Activated CD4-positive, alpha-beta T cell treated with anti-CD3 and anti-CD28 coated beads, Interleukin-2, amount 50 U/mL, for 1 hour (primary cell): ENCODE measurements at regions not wholly inside any gene's neighbourhood (a gene's known extent, or its start where the extent isn't known, plus 50 kb on each side); places are given as distances from the start of the nearest gene placed in this dataset.
"Not testable (repeated sequence)": the region's sequence is repeated elsewhere in the genome, so short reads cannot be mapped to it uniquely, and the experiment has no call there.

Source experiments
- DNase-seq: peaks from one replicate; pipeline ENCODE4 v3.0.0-alpha.2; 2020

DNA sequence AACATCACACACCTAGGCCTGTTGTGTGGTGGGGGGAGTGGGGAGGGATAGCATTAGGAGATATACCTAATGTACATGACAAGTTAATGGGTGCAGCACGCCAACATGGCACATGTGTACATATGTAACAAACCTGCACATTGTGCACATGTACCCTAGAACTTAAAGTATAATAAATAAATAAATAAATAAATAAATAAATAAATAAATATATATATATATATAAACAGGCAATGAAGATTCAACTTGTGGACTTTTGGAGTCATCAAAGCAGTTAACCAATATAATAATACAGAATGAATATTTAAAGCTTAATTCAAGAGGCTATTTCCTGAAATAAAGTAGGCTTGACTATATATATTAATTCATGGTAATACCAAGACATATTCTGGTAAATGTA, 167.0 kb downstream of the FOXD2 start:
- DNase-seq = not testable (repeated sequence)

DNA sequence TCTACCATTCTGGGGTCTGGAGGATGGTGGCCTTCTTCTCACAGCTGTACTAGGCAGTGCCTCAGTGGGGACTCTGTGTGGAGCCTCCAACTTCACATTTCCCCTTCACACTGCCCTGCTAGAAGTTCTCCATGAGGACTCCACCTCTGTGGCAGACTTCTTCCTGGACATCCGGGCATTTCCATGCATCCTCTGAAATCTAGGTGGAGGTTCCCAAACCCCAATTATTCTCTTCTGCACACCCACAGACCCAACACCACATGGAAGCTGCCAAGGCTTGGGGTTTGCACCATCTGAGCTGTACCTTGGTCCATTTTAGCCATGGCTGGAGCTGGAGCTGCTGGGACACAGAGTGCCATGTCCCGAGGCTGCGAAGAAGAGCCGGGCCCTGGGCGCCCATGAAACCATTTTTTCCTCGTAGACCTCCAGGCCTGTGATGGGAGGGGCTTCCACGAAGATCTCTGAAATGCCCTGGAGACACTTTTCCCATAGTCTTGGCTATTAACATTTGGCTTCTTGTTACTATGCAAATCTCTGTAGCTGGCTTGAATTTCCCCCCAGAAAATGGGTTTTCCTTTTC, 170.5 kb downstream of the FOXD2 start:
- DNase-seq = no peak

DNA sequence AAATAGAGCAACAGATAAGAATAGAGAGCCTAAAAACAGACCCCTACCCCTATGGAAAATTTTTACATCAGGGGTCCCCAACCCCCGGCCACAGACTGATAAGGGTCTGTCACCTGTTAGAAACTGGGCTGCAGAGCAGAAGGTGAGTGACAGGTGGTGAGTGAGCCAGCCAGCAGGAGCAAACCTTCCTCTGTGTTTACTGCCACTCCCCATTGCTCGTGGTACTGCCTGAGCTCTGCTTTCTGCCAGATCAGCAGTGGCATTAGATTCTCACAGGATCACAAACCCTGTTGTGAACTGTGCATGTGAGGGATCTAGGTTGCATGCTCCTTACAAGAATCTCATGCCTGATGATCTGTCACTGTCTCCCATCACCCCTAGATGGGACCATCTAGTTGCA, 174.1 kb downstream of the FOXD2 start:
- DNase-seq = no peak

DNA sequence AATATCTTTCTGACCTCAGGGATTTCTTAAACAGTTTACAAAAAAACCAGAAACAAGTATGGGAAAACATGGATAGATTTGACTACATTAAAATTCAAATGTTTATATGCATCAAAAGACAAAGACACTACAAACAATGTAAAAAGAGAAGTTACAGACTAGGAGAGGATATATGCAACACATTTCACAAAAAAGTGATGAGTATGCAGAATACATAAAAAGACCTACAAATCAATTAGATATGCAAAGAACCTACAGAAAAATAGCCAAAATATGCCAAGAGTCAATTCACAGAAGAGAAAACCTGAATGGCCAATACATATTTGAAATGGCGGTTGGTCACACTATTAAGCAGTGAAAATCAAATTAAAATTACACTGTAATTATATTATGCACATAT, 175.0 kb downstream of the FOXD2 start:
- no peak for DNase-seq

DNA sequence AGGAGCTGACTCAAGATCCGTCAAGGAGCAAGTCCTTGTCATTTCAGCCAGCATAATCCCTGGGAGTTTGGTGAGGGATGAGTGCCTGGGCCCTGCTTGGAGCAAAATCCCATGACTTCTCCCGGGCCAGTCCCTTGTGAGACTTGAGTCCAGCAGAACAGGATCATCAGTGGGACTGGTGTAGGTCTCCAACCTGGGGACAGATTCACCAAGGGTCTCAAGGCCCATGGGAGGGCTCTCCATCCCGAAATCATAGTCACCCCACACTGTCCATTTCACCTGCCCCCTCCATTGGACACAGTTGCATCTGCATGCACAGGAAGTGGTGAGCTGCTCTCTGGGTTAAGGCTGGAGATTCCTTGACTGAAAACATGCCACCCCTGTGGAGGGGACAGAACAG, 178.2 kb downstream of the FOXD2 start:
- no peak for DNase-seq

DNA sequence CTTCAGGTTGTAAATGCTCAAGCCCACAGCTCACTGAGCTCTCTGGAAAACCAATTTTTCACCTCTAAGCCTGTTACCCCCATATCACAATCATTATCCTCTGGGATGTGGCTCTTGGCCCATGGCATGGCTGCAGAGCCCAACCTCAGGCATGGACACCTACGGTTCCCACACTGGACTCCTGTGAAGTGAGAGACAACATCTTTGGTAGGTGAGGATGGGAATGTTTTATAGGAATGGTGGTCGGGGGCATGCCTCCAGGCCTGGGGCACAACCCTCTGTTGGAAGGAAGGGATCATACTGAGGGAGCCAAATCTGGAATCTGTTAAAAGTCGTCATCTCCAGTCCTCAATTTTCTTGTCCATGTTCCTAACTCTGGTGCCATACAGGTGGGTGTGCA, 179.1 kb downstream of the FOXD2 start:
- DNase-seq = no peak

DNA sequence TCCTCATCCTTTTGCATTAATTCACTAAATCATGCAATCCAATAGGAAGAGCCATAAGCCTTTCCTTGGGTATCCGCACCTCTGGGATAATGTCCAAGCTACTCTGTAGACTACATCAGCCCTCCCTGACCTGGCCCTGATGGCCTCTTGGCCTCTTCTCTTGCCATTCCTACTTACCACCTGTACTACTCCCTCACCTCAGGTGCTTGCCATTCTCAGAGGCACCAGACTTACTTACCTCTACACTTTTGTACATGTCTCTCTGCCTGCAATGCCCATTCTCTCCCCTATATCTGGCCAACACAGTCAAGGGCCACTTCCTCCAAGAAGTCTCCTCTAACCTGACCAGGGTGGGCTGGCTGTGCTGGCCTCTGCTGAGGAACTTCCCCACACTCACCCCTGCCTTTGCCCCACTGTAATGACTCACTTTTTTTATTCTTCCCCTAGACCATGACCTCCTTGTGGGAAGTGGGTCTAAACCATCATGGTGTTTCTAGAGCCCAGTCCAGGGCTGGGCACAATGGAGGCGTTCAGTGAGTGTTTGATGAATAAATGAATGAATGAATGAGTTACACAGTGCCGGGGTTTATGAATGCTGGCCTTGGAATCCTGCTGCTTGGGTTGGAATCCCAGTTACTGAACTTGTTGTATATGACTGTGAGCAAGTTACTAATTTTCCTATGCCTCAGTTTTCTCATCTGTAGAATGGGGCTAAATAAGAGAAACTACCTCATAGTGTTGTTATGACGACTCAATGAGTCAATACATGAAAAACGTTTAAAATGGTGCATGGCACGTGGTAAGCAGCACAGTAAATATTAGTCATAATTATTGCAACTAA, 179.8 kb downstream of the FOXD2 start:
- no peak for DNase-seq

DNA sequence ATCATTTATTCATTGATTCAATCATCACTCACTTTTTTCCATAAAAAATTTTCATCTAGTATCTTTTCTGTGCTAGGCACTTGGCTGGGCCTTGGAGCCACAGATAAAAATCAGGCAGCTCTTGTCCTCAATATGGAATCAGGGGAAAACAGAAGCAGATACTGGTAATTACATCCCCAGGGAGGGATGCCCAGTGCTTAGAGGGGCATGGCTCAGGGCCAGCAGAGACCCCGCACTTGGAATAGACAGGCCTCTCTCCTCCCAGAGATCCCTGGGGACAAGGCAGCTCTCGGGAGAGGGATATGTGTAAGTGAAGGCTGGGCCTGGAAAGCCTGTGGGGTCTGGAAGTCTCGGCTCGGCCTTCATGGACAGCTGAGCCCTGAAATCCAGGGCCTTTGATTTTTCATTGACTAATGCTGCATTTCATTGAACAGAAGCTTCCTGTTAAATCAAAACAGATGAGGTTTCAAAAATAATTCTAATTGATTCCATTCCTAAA, 180.4 kb downstream of the FOXD2 start:
- no peak for DNase-seq

DNA sequence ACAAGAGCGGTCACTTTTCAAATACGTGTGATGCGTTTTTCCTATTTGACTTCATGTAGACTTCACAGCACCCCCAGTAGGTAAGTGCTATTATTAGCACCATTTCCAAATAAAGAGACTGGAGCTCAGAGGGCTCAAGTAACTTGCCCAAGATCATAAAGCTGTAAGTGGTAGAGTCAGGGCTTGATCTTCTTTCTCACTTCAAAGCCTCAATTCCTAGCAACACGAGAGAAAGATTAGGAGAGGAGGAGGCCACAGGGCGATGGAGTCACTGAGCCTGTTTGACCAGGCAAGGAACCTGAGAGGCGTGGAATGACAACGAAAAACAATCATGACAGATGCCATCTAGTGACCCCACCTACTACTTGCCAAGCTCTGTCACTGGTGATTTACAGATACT, 181.0 kb downstream of the FOXD2 start:
- no peak for DNase-seq

DNA sequence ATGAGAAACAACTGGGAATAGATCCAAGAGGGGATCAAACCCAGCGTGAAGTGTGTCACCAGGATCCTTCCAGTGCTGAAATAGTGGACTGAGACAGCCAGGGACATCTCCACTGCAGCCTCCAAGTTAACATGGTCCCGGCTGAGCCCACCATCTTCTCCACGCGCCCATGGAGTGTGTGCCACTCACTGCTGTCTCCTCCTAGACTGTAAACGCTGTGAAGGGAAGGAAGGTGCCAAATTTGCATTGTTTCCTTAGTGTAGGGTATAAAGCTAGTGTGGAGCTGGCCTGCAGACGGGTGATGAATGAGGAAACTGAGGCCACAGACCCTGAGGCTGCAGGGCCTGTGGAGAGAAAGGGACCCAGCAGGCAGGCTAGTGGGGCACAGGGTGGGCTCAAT, 183.6 kb downstream of the FOXD2 start:
- no peak for DNase-seq

DNA sequence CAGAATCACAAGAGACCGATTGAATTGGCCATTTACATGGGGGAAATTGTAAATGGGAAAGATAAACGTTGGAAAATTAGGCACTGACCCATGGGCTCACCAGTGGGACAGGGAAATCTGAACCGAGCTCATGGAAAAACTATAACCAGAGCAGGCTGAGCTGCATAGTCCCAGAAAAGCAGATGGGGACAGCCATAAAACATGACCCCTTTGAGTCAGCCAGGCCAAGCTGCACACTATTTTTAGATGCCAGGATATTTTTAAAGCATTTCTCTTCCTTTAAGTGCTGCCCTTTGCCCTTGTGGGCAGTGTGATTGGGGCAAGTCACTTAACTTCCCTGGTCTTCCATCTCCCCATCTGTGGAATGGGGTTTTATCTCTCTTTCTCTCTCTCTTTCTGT, 184.1 kb downstream of the FOXD2 start:
- DNase-seq = no peak

DNA sequence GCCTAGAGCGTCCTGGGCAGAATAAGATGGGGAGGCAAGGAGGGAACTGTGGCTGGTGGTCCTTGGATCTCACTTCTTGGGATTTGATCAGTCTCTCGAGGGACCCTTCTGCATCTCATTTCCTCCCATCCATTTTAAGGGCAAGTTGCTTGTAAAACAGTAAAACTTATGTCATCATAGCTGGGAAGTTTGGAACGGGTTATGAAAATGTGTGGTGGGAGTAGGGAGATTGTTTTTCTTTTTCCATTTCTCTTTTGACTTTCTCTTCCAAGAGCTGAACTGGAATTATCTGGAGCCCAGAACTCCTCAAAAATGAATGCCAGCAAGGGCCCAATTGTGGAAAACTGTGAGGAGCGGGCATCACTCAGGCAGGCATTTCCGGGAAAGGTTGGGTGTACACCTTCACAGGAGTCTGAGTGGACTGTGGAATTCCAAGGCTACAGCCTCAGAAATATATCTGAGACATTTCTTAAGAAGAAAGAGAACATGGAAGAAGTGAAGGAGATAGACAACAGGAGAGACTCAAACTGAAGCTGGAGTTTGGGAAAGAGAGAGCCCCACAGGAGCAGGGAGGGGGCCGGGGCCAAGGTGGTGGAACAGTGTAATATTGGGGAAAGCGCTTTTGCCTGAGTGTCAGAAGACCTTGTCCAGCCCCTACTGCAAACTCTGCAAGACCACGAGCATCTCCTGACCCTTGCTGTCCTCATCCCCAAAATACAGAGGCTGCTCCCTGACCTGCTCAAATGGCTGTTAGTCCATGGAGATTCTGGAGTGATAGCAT, 185.1 kb downstream of the FOXD2 start:
- no peak for DNase-seq

DNA sequence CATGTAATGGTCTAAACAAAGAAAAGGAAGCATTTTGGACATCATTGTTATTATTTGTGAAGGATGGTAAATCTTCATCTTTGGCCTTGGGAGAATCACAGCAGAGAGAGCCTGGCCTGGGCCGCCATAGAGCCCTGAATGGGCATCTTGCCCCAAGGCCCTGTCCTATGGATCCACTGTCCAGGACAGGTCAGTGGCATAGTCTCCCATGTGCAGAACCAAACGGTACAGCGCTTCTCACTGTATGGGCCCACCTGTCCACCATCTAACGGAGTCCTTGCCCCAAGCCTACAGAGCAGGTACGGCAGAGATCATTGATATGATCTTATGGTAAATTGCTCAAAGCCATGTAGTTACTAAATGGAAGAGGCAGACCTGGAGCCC, 185.7 kb downstream of the FOXD2 start:
- DNase-seq = no peak

DNA sequence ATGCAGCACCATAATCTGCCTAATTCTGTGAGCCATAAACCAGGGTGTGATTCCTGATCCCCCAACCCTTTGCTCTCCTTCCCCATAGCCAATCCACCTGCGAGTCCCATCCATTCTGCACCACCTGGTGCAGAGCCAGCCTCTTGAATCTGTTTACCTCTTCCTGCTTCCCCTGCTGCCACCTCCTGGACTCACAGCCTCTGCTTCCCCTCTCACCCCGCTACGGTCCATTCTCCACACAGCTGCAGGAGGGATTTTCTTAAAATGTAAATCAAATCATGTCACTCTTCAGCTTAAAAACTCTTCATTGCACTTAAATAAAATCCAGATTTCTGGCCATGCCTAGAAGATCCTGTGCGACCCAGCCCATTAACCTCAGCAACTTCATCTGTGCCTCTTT, 186.7 kb downstream of the FOXD2 start:
- no peak for DNase-seq

DNA sequence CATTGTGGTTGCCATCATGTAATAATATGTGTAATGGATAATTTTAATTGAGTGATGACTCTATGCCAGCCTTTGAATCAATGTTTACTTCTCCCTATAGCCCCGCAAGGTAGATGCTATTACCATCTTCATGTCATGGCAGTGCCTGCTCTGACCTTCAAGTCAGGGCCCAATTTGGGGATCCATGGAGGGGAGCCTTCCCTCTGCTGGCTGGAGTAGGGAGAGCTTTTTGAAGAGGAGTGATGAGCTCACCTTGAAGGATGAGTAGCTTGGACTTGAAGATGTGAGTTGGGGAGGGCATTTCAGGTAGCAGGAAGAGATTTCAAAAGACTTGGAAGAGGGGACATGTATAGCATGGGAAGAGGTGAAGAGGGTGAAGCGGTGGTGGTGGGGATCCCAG, 189.2 kb downstream of the FOXD2 start:
- DNase-seq = no peak

DNA sequence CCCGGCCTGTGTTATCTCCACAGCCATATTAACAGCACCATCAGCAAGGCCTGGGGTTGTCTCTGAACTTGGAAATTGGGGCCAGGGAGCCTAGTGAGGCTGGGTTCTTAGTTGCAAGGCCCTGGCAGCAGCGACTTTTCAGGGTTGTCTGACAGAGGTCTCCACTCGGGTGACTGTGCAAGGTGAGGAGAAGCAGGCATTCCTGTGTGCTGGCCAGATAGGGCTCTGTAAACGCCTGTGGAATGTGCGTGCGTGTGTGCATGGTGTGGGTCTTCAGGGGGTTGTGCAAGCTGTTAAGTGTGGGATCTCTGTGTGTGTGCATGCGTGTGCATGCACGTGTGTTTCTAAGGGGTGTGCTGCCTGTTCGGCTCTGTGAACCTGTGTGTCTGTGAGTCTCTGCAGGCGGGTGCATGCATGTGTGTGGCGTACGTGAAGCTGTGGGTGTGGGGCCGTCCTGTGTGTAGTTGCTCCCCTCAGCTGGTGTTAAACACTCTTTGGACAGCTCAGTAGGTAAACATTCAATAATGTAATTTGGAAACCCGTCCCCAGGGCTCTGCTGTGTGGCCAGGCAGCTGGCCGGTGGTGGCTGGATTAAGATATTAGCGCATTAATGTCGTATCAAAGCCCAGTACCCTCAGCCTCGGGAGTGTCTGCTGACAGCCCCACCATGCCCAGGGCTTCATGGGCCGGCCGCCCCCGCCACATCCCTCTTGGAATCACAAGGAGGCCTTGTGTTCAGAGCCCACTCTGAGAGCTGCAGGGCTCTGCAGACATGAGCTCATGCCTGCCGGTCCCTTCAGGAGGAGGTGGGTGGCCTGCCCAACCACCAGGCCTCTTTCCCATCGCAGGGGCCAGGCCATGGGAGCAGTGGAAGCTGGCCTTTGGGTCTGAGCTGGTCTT, 189.9 kb downstream of the FOXD2 start:
- DNase-seq = no peak

DNA sequence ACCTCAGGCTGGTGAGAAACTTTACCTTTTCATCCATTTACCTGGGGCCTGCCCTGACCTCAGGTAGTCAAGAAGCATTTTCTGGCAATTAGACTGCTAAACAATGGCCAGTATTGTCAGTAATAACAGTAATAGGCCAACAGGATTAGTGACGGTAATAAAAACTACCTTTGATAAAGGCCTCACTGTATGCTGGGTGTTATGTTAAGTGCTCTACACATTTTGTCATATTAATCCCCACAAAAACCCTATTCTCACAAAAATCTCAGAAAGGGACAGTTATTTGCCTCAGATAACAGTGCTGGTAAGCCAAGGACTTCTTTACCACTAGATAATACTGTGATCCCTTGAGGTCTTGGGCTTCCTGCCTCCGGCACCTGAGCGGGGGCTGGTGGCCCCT, 191.4 kb downstream of the FOXD2 start:
- DNase-seq = no peak

DNA sequence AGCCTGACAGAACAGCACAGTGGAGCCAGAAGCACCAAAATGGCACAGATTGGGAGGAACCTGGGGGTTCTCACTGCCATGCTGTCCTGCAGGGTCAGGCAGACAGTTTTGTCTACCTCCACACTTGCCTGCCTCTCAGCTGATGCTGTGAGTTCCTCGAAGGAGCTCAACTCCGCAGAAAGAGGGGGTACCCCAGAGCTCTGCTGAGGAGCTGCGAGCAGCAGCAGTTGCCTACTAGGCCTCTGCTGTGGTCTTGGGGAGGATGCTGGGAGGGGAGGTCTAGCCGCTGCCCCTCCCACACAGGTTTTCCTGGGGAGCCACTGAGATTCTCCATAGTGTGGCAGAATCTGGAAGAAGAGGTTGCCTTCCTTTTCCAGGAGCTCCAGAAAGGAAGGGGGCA, 192.5 kb downstream of the FOXD2 start:
- DNase-seq = no peak

DNA sequence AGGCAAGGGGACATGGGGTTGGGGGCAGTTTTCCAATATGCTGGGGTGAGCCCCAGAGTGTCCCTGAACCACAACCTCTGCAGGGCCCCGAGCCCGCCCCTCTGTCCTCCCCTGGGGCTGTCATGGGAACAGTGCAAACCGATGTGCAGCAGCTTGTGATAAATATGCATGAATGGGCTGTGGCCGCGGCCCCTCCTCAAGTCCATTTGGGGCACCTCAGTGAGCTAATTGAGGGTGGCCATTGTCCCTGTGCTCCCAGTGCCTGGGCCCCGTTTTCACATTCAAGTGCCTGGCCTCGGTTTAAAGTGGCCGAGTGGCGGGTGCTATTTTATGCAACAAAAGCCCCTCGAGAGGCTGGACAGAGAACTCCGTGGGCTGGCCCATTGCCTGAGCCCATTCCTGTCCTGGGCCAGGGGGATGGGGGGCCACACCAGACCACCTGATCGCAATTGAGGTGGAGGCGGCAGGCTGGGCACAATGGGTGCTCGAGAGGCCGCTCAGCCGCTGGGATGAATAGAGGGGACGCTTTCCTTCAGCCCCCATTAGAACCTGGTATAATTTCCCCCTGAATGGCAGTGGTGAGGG, 193.7 kb downstream of the FOXD2 start:
- no peak for DNase-seq

DNA sequence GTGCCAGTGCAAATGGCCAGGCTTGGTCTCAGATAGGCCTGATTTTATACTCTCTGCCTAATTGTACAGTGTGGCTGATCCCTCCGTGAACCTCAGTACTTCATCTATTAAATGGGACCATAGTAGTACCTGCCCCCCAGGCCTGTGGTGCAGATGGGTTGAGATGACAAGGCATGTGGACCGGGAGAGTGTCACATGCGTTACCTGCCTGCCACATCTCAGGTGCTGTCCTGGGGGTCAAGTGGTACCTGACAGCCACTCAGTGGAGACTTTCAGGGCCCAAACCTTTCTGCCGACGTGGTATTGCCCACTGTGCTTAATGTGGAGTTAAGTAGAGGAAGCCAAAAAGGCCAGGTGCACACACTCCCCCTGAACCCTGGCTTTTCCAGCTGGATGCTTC, 197.3 kb downstream of the FOXD2 start:
- DNase-seq = no peak

DNA sequence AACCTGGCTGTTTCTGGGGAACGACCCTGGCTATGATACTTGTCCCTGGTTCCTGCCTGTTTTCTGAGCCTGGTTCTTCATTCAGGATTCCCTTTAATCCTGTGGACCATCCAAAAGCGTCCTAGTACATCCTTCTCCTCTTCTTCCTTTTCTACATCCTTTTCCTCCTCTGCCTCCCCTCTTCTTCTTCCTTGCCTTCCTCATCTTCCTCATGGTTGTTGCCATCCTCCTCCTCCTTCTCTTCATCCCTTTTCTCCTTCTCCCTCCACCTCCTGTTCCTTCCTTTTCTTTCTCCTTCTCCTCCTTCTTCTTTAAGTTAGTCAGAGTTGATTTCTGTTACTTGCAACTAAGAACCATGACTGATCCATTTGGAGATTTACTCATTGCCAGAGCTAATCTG, 197.8 kb downstream of the FOXD2 start:
- DNase-seq = no peak

DNA sequence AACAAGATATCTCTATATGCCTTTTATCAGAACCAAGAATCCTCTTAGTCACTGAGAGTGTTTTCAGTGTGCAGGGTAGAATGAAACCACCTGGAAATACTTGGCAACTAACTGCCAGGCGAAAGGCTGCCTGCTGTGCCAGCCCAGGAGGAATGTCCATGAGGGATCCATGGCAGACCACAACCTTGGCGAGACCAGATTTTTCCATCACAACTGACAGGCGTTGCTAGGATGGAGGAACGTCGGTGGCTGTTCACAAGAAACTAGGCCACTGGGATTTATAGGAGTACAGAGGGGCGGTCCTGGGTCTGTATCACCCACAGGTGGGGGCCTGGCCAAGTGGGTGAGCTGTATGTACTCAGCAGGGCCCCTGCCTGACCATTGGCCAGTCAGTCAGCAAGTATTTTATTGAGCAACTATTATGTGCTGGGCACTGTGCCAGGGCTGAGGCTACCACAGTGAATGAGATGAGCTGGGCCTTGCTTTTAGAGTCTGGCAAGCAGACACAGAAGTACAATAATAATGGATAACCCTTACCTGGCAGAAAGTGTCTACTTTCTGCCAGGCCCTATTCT, 199.4 kb downstream of the FOXD2 start:
- DNase-seq = no peak
